HG02943 (cell line): ENCODE measurements at regions not wholly inside any gene's neighbourhood (a gene's known extent, or its start where the extent isn't known, plus 50 kb on each side); places are given as distances from the start of the nearest gene placed in this dataset.
"Not testable (repeated sequence)": the region's sequence is repeated elsewhere in the genome, so short reads cannot be mapped to it uniquely, and the experiment has no call there.

Experiments used
- ATAC-seq: cut with Tn5 transposase; IDR thresholded peaks from one replicate; pipeline ENCODE4 v1.9.1; 2021; ENCODE audit warnings: mild to moderate bottlenecking, low read depth, moderate library complexity; ENCODE audit not compliant: unreplicated experiment

- not testable (repeated sequence) for ATAC-seq
Observed at GRCh38 chr17:26936645-26937044, 357.3 kb upstream of the WSB1 start.

- ATAC-seq = not testable (repeated sequence)
Observed at GRCh38 chr17:26937750-26938322, 356.1 kb upstream of the WSB1 start.

GRCh38 chr17:26939755-26940154 is 354.2 kb upstream of the WSB1 start:
- not testable (repeated sequence) for ATAC-seq

GRCh38 chr17:26940587-26940986 is 353.3 kb upstream of the WSB1 start:
- ATAC-seq = not testable (repeated sequence)

GRCh38 chr17:26962255-26963162 is 331.4 kb upstream of the WSB1 start:
- ATAC-seq = no peak

- no peak for ATAC-seq
Observed at GRCh38 chr17:26963163-26963503, 330.8 kb upstream of the WSB1 start.

- ATAC-seq = not testable (repeated sequence)
Observed at GRCh38 chr17:26965898-26966624, 327.9 kb upstream of the WSB1 start.

- not testable (repeated sequence) for ATAC-seq
Observed at GRCh38 chr17:26966625-26967179, 327.2 kb upstream of the WSB1 start.

- ATAC-seq = not testable (repeated sequence)
Observed at GRCh38 chr17:26981845-26982425, 312.0 kb upstream of the WSB1 start.

GRCh38 chr17:26982563-26982962 is 311.4 kb upstream of the WSB1 start:
- not testable (repeated sequence) for ATAC-seq

- not testable (repeated sequence) for ATAC-seq
Observed at GRCh38 chr17:26987851-26988250, 306.1 kb upstream of the WSB1 start.

- not testable (repeated sequence) for ATAC-seq
Observed at GRCh38 chr17:26994648-26995047, 299.3 kb upstream of the WSB1 start.

GRCh38 chr17:26996146-26996916 is 297.6 kb upstream of the WSB1 start:
- not testable (repeated sequence) for ATAC-seq

- not testable (repeated sequence) for ATAC-seq
Observed at GRCh38 chr17:27007734-27008531, 286.0 kb upstream of the WSB1 start.

GRCh38 chr17:27009087-27009486 is 284.8 kb upstream of the WSB1 start:
- no peak for ATAC-seq

- ATAC-seq = not testable (repeated sequence)
Observed at GRCh38 chr17:27010138-27010537, 283.8 kb upstream of the WSB1 start.

- ATAC-seq = not testable (repeated sequence)
Observed at GRCh38 chr17:27030552-27030951, 263.4 kb upstream of the WSB1 start.

GRCh38 chr17:27038676-27039075 is 255.2 kb upstream of the WSB1 start:
- ATAC-seq = no peak

GRCh38 chr17:27045039-27045438 is 248.9 kb upstream of the WSB1 start:
- ATAC-seq = not testable (repeated sequence)
